Thoracic aorta (tissue), 2 donors: ENCODE measurements at regions not wholly inside any gene's neighbourhood (a gene's known extent, or its start where the extent isn't known, plus 50 kb on each side); places are given as distances from the start of the nearest gene placed in this dataset.

Experiments
- ATAC-seq: fragments of 150-250 bp; one replicate; pipeline ENCODE4 v1.8.0; 2017; ENCODE audit warnings: low read depth; ENCODE audit not compliant: insufficient number of reproducible peaks, low FRiP score
- DNase-seq: peaks from one replicate; pipeline ENCODE4 v3.0.0-alpha.2; 2020; ENCODE audit warnings: low spot score
- H3K27ac ChIP-seq, 2 donors: fragments of 200-600 bp; sonication (generic); 1 replicate in 1 of 2; 2 replicates in 1 of 2; pipeline ENCODE4 v1.5.1; 2016; ENCODE audit warnings: mild to moderate bottlenecking in 2 of 2, moderate library complexity in 2 of 2
- H3K27me3 ChIP-seq: fragments of 200-600 bp; sonication (generic); replicated peaks from 2 replicates; pipeline ENCODE4 v1.6.0; 2016; ENCODE audit warnings: mild to moderate bottlenecking; ENCODE audit not compliant: insufficient read depth
- H3K36me3 ChIP-seq: fragments of 200-600 bp; sonication (generic); one replicate; pipeline ENCODE4 v1.5.1; 2016
- H3K4me1 ChIP-seq, 2 donors: fragments of 200-600 bp; sonication (generic); 1 replicate in 1 of 2; 2 replicates in 1 of 2; pipeline versions ENCODE4 v1.5.1 to v1.6.0; 2016; ENCODE audit warnings: low read depth in 2 of 2, mild to moderate bottlenecking in 1 of 2; ENCODE audit not compliant: control insufficient read depth in 1 of 2
- H3K4me3 ChIP-seq: fragments of 200-600 bp; sonication (generic); 2 replicates; pipeline ENCODE4 v1.5.1; 2016; ENCODE audit warnings: mild to moderate bottlenecking
- H3K9me3 ChIP-seq: fragments of 200-600 bp; sonication (generic); 2 replicates; pipeline ENCODE4 v1.5.1; 2016
- TF ChIP-seq, protein P1 (sequence below): fragments of 200-600 bp; sonication (generic); IDR thresholded peaks from one replicate; pipeline ENCODE4 v1.5.1; 2019; ENCODE audit warnings: antibody characterized with exemption

DNA sequence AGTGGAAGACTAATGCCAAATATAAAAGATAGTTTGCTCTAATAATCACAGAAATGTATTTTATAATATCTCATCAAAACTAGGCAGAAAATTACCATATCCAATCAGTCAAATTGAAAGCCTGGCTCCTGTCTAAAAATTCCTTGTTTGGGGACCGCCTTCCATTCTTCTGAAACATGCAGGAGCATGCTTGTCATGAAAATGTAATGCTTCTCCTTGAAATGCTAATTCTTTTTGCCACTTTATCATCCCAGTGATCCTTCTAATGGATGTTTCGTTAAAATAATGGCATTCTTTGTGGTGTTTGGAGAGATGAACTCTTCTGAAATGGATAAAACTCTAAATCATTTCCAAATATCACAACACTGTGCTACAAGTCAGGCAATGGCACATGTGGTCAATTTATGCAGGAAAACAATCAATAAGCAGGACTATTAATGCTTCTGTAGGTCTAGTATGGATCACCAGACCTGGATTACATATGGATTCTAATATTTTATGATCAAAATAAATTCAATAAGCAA lies 1039.1 kb upstream of the NXPH2 start:
- Histone ChIP-seq H3K4me3 (no peak overlapping the region), H3K27ac (no peak overlapping the region), H3K27me3 (no peaks in the 10 kb centered on the region), H3K4me1 (no peaks in the 10 kb centered on the region), H3K36me3 (no peaks in the 10 kb centered on the region), H3K9me3 (no peaks in the 10 kb centered on the region)
- TF ChIP-seq, protein P1, sequence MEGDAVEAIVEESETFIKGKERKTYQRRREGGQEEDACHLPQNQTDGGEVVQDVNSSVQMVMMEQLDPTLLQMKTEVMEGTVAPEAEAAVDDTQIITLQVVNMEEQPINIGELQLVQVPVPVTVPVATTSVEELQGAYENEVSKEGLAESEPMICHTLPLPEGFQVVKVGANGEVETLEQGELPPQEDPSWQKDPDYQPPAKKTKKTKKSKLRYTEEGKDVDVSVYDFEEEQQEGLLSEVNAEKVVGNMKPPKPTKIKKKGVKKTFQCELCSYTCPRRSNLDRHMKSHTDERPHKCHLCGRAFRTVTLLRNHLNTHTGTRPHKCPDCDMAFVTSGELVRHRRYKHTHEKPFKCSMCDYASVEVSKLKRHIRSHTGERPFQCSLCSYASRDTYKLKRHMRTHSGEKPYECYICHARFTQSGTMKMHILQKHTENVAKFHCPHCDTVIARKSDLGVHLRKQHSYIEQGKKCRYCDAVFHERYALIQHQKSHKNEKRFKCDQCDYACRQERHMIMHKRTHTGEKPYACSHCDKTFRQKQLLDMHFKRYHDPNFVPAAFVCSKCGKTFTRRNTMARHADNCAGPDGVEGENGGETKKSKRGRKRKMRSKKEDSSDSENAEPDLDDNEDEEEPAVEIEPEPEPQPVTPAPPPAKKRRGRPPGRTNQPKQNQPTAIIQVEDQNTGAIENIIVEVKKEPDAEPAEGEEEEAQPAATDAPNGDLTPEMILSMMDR = no peak
- no peak for DNase-seq
- no peak for ATAC-seq

DNA sequence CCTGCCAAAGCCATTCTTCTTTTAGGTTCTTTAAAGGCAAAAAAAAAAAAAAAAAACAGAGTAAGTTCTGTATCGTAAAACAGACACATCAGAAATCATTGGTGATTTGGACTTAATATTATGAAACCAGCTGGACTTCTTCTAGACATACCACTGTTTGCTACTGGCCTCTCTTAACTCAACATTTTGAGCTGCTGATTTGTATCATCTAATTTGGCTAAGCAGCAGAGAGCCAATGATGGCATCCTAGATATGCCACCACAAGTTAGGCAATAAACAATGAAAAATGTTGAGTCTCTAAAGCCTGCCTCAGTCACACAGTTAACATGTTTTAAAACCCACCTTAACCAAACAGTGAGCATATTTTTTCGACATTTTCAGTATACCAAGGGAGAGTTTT lies 1034.3 kb upstream of the NXPH2 start:
- no peak overlapping the region for H3K27ac ChIP-seq
- no peaks in the 10 kb centered on the region for H3K27me3 ChIP-seq
- H3K4me3 ChIP-seq = no peak overlapping the region
- TF ChIP-seq, protein P1 = no peak
- H3K36me3 ChIP-seq = no peaks in the 10 kb centered on the region
- no peaks in the 10 kb centered on the region for H3K4me1 ChIP-seq
- ATAC-seq (no peak), DNase-seq (no peak)
- H3K9me3 ChIP-seq = no peaks in the 10 kb centered on the region

DNA sequence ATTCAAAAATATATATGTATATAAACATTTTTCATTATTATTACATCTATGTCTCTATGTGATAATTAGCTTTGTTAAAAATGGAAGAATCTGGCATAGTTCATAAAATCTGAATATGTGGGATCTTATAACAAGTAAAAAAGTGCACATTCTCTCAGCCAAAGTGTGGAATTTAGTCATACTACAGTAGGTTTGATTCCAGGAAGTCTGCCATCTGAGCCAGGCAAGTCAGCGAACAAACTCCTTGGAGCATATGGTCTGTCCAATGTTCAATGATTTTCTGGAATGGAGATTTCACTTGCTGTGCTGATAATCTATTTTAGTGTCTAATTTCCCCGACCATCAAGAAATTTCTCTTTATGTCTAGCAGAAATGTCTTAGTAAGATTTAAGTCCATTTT lies 1033.2 kb upstream of the NXPH2 start:
- Histone ChIP-seq H3K9me3 (no peaks in the 10 kb centered on the region), H3K27ac (no peak overlapping the region), H3K4me3 (no peak overlapping the region), H3K36me3 (no peaks in the 10 kb centered on the region), H3K4me1 (no peaks in the 10 kb centered on the region), H3K27me3 (no peaks in the 10 kb centered on the region)
- no peak for DNase-seq
- no peak for ATAC-seq
- TF ChIP-seq, protein P1 = no peak

DNA sequence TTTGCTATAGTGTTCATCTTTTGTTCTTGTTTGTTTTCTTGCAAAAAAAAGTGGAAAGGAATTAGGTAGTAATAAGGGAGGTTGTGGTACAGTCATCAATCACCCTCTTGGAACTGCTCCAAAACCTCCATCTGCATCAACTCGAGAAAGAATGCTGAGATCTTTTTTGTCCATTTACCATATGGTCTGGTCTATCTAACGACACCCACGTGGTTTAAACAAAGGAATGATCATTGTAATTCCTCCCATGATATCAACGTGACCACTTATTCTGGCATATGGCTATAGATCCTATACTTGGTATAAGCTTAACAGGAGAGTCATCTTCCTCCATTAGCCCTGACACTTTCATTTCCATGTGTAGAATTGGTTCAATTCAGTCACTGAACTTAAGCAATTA lies 1025.3 kb upstream of the NXPH2 start:
- DNase-seq = no peak

DNA sequence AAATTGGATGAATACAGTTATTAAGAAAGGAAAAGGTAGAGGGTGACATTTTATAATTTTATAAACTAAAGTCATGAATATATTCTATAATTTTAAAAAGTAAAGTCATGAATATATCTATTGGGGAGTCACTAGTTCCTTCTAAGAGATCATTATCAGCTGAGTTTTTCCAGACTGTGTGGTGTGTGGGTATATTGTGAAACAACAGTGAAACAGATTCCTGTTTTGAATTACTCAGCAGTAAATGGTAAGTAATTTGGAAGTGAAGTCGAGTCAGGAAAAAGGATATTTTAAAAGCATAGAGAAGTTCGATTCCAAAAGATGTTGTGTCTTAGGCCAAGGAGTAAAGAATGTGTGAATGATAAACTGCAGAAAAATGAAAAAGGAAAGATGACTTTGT lies 1018.2 kb upstream of the NXPH2 start:
- ATAC-seq = no peak

More for the DNA sequence above, 1025.3 kb upstream of the NXPH2 start:
- no peaks in the 10 kb centered on the region for H3K9me3 ChIP-seq
- no peak overlapping the region for H3K27ac ChIP-seq
- no peaks in the 10 kb centered on the region for H3K4me1 ChIP-seq
- no peaks in the 10 kb centered on the region for H3K27me3 ChIP-seq
- TF ChIP-seq, protein P1 = no peak
- H3K36me3 ChIP-seq = no peaks in the 10 kb centered on the region
- no peak for ATAC-seq
- H3K4me3 ChIP-seq = no peak overlapping the region

More for the DNA sequence above, 1018.2 kb upstream of the NXPH2 start:
- H3K36me3 ChIP-seq = no peaks in the 10 kb centered on the region
- H3K9me3 ChIP-seq = no peaks in the 10 kb centered on the region
- H3K27ac ChIP-seq = no peak overlapping the region
- no peak for DNase-seq
- H3K27me3 ChIP-seq = no peaks in the 10 kb centered on the region
- H3K4me1 ChIP-seq = no peaks in the 10 kb centered on the region
- no peak overlapping the region for H3K4me3 ChIP-seq
- TF ChIP-seq, protein P1 = no peak
